A673 (cell line): ENCODE measurements at regions not wholly inside any gene's neighbourhood (a gene's known extent, or its start where the extent isn't known, plus 50 kb on each side); places are given as distances from the start of the nearest gene placed in this dataset.

Experiments used
- EZH2 ChIP-seq: fragments of 200-600 bp; sonication (generic); IDR thresholded peaks from 2 replicates; pipeline ENCODE4 v1.6.1; 2017; ENCODE audit warnings: borderline replicate concordance, low read depth, mild to moderate bottlenecking, mixed read lengths, antibody characterized with exemption, low read length; ENCODE audit not compliant: poor library complexity, severe bottlenecking
- TF ChIP-seq, protein P1 (sequence below): fragments of 300-800, 200-600 bp; sonication (generic); conservative IDR thresholded peaks from 2 replicates; pipeline ENCODE4 v1.5.1; 2017; ENCODE audit warnings: low read depth, mild to moderate bottlenecking, antibody characterized with exemption, low read length, moderate library complexity, mixed read lengths

DNA sequence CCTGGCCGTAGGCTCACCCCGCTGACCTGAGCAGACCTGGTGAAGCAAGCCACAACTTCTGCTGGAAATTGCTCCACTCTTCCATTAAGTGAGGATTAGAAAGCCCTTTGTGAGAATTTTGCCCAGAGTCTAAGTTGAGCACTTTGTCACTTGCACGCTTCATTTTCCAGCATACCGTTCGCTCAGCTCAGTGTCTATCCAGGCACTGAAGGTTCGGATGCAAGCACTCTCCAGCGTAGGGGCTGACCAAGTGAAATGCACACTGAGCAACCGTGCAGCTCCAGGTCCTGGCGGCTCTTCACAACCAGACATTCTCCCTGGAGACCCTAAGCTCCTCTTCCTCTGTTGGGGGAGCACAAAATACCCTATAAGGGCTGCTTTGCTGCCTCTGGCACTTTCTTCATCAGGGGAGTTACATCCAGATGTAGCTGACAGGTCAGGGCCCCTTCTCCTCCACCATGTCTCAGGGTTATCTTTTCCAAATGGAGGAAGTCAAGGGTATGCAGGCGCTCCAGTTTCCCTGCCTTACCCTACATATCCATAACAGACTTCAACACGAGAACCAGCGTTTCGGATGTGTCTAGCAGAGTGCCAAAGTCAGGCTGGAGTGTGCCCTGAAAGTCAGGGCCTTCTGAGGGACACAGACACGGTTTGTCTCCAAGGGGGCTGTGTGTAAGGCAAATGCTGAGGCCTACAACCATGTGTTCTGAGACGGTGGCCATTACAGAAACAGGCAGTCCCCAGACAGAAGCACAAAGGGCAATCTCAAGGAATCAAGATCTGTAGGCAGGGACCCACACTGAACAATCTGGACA lies 146.7 kb upstream of the AFDN start:
- TF ChIP-seq, protein P1, sequence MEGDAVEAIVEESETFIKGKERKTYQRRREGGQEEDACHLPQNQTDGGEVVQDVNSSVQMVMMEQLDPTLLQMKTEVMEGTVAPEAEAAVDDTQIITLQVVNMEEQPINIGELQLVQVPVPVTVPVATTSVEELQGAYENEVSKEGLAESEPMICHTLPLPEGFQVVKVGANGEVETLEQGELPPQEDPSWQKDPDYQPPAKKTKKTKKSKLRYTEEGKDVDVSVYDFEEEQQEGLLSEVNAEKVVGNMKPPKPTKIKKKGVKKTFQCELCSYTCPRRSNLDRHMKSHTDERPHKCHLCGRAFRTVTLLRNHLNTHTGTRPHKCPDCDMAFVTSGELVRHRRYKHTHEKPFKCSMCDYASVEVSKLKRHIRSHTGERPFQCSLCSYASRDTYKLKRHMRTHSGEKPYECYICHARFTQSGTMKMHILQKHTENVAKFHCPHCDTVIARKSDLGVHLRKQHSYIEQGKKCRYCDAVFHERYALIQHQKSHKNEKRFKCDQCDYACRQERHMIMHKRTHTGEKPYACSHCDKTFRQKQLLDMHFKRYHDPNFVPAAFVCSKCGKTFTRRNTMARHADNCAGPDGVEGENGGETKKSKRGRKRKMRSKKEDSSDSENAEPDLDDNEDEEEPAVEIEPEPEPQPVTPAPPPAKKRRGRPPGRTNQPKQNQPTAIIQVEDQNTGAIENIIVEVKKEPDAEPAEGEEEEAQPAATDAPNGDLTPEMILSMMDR = no peak
- no peak for TF ChIP-seq EZH2
